Peyer's patch (tissue), 4 donors: ENCODE measurements at regions not wholly inside any gene's neighbourhood (a gene's known extent, or its start where the extent isn't known, plus 50 kb on each side); places are given as distances from the start of the nearest gene placed in this dataset.

ENCODE experiments used
- DNase-seq, 3 donors: peaks; one replicate each; pipeline ENCODE4 v3.0.0-alpha.2; 2017 to 2019
- H3K27ac ChIP-seq, 4 donors: fragments of 200-600 bp; sonication (generic); one replicate each; pipeline ENCODE4 v1.5.1; 2016 to 2019
- H3K27me3 ChIP-seq, 2 donors: fragments of 200-600 bp; sonication (generic); one replicate each; pipeline ENCODE4 v1.5.1; 2019
- H3K36me3 ChIP-seq, 3 donors: fragments of 200-600 bp; sonication (generic); one replicate each; pipeline ENCODE4 v1.5.1; 2016 to 2019
- H3K4me1 ChIP-seq, 4 donors: fragments of 200-600 bp; sonication (generic); one replicate each; pipeline ENCODE4 v1.5.1; 2016 to 2019
- H3K4me3 ChIP-seq, 4 donors: fragments of 200-600 bp; sonication (generic); 1 replicate in 3 of 4; 2 replicates in 1 of 4; pipeline ENCODE4 v1.5.1; 2016 to 2019; ENCODE audit warnings: mild to moderate bottlenecking in 1 of 4
- H3K9me3 ChIP-seq, 4 donors: fragments of 200-600 bp; sonication (generic); one replicate each; pipeline ENCODE4 v1.5.1; 2016 to 2019; ENCODE audit warnings: mild to moderate bottlenecking in 1 of 4
- CTCF ChIP-seq, 6 experiments: fragments of 450-650 bp in 4 of 6; fragments of 200-600 bp in 2 of 6; sonication (generic) in 1 of 6; IDR thresholded peaks; one replicate each; pipeline ENCODE4 v1.5.1; 2017 to 2019; ENCODE audit warnings: antibody characterized with exemption in 6 of 6, mild to moderate bottlenecking in 3 of 6, moderate library complexity in 1 of 6
- POLR2A ChIP-seq, 2 donors: fragments of 450-650 bp; IDR thresholded peaks; one replicate each; pipeline ENCODE4 v1.5.1; 2017; ENCODE audit warnings: antibody characterized with exemption in 2 of 2, mild to moderate bottlenecking in 2 of 2, moderate library complexity in 2 of 2

DNA sequence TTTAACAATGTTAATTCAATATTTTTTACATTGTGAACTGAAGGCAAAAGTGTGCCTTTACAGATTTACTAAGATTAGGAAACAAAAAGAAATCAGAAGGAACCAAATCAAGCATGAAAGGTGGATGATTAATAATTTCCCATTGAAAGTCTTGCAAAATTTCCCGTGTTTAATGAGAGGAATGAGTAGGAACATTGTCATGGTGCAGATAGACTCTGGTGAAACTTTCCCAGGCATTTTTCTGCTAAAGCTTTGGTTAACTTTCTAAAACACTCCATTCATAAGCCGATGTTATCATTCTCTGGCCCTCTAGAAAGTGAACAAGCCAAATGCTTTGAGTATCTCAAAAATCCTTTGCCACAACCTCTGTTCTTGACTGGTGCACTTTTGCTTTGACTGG is 1522.8 kb upstream of the PABPC4L start:
- no peaks in the 10 kb centered on the region for H3K9me3 ChIP-seq
- no peak for DNase-seq
- H3K27ac ChIP-seq = no peak overlapping the region
- H3K4me3 ChIP-seq = no peak overlapping the region
- TF ChIP-seq POLR2A (IDR thresholded peaks at IDR 0.05) (no peak), CTCF (IDR thresholded peaks at IDR 0.05) (no peak)
- H3K4me1 ChIP-seq = no peaks in the 10 kb centered on the region
- H3K36me3 ChIP-seq = no peaks in the 10 kb centered on the region
- no peaks in the 10 kb centered on the region for H3K27me3 ChIP-seq

DNA sequence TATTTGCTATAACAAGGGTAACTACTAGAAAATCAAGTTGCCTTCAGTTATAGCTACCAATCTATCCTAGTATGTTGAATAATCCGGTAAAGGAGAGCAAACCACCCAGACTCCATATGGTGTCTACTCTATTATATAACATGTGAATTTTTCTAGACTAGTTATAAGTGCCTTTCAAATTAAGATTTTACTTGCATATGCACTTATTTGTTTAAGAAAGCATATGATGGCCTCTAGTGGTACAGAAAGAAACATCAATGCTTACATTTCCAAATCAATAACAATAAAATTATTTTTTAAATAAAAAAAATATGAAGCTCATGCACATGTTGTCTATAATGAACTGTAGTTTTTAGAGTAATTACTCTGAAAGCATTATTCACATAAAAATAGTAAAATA is 1516.4 kb upstream of the PABPC4L start:
- Histone ChIP-seq H3K27me3 (no peaks in the 10 kb centered on the region), H3K9me3 (no peaks in the 10 kb centered on the region), H3K4me1 (no peaks in the 10 kb centered on the region), H3K36me3 (no peaks in the 10 kb centered on the region), H3K27ac (no peak overlapping the region), H3K4me3 (no peak overlapping the region)
- no peak for TF ChIP-seq CTCF (IDR thresholded peaks at IDR 0.05)
- no peak for TF ChIP-seq POLR2A (IDR thresholded peaks at IDR 0.05)
- no peak for DNase-seq

GRCh38 chr4:135705343-135705742 is 1503.8 kb upstream of the PABPC4L start:
- H3K27ac ChIP-seq = no peak overlapping the region
- no peaks in the 10 kb centered on the region for H3K36me3 ChIP-seq
- no peak overlapping the region for H3K4me3 ChIP-seq
- no peaks in the 10 kb centered on the region for H3K9me3 ChIP-seq
- no peak for DNase-seq
- no peaks in the 10 kb centered on the region for H3K4me1 ChIP-seq
- no peaks in the 10 kb centered on the region for H3K27me3 ChIP-seq
- TF ChIP-seq POLR2A (IDR thresholded peaks at IDR 0.05) (no peak), CTCF (IDR thresholded peaks at IDR 0.05) (no peak)

DNA sequence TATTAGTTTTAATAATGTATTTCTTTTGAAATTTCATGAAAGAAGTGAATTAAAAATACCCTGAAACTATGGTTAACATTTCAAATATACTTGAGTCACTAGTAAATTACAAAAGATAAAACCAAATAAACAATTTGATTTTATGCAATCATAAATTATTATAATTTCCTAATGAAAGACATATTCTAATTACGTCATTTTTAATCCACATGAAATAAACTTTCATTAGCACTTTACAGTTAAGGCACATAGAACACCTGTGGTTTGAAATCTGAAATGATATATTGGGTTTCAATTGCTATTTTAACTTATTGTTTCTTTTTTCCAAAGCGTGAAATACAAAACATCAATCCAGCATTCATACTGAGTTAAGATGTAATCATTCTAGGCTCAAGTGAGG is 1492.5 kb upstream of the PABPC4L start:
- H3K4me1 ChIP-seq = no peaks in the 10 kb centered on the region
- no peaks in the 10 kb centered on the region for H3K36me3 ChIP-seq
- no peak overlapping the region for H3K4me3 ChIP-seq
- no peaks in the 10 kb centered on the region for H3K9me3 ChIP-seq
- TF ChIP-seq CTCF (IDR thresholded peaks at IDR 0.05) (no peak), POLR2A (IDR thresholded peaks at IDR 0.05) (no peak)
- no peak for DNase-seq
- no peaks in the 10 kb centered on the region for H3K27me3 ChIP-seq
- H3K27ac ChIP-seq = no peak overlapping the region

DNA sequence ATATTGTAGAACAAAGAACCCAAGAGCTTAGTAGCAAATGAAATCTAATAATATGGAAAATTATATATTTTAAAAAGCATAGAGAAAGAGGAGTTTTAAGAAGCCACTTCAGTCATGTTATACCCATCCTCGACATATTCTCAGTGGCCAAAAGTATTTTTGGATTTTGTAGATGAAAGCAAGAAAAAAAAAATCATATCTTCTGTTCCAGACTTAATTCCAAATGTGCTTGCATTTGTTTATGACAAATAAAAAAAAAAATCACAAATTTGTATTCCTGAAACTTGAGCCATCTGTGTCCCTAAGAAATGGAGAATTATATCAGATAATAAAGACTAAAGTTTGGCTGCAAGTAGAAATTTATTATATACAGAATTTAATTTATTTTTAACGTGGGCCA is 1482.4 kb upstream of the PABPC4L start:
- Histone ChIP-seq H3K4me3 (no peak overlapping the region), H3K27me3 (no peaks in the 10 kb centered on the region), H3K36me3 (no peaks in the 10 kb centered on the region), H3K27ac (no peak overlapping the region), H3K4me1 (no peaks in the 10 kb centered on the region), H3K9me3 (no peaks in the 10 kb centered on the region)
- DNase-seq = no peak
- TF ChIP-seq CTCF (IDR thresholded peaks at IDR 0.05) (no peak), POLR2A (IDR thresholded peaks at IDR 0.05) (no peak)

GRCh38 chr4:135672202-135672601 is 1470.6 kb upstream of the PABPC4L start:
- Histone ChIP-seq H3K36me3 (no peaks in the 10 kb centered on the region), H3K27ac (no peak overlapping the region), H3K4me3 (no peak overlapping the region), H3K4me1 (no peaks in the 10 kb centered on the region), H3K9me3 (no peaks in the 10 kb centered on the region), H3K27me3 (no peaks in the 10 kb centered on the region)
- no peak for DNase-seq
- no peak for TF ChIP-seq POLR2A (IDR thresholded peaks at IDR 0.05)
- TF ChIP-seq CTCF (IDR thresholded peaks at IDR 0.05) = no peak
